Spinal cord (tissue), 9 donors: ENCODE measurements at regions not wholly inside any gene's neighbourhood (a gene's known extent, or its start where the extent isn't known, plus 50 kb on each side); places are given as distances from the start of the nearest gene placed in this dataset.

Experiments used
- DNase-seq, 6 donors: peaks; one replicate each; pipeline versions ENCODE4 v3.0.0 to v3.0.0-alpha.2; 2013 to 2015; ENCODE audit warnings: low spot score in 6 of 6, low read depth in 4 of 6
- H3K27ac ChIP-seq: one replicate; pipeline ENCODE4 v1.5.1; 2013; ENCODE audit warnings: low read depth, low read length, control low read depth
- H3K27me3 ChIP-seq: one replicate; pipeline ENCODE4 v1.6.1; 2013; ENCODE audit warnings: low read length; ENCODE audit not compliant: control insufficient read depth, insufficient read depth
- H3K36me3 ChIP-seq: one replicate; pipeline ENCODE4 v1.6.1; 2013; ENCODE audit warnings: low read length; ENCODE audit not compliant: control insufficient read depth, insufficient read depth
- H3K4me1 ChIP-seq: one replicate; pipeline ENCODE4 v1.6.1; 2013; ENCODE audit warnings: low read length; ENCODE audit not compliant: control insufficient read depth, insufficient read depth
- H3K4me3 ChIP-seq: one replicate; pipeline ENCODE4 v1.5.1; 2013; ENCODE audit warnings: low read depth, low read length, control low read depth
- H3K9me3 ChIP-seq: one replicate; pipeline ENCODE4 v1.6.1; 2013; ENCODE audit warnings: low read length; ENCODE audit not compliant: control insufficient read depth, insufficient read depth
- WGBS: methylation state at CpG from one replicate; pipeline ENCODE4 v1.1.5; 2013; ENCODE audit warnings: missing lambda C conversion rate; ENCODE audit not compliant: insufficient coverage; 5-methylcytosine and 5-hydroxymethylcytosine counted together
- donor health status: healthy.

GRCh38 chr10:120282421-120282820, 174.6 kb upstream of the PLPP4 start:
- no peaks in the 10 kb centered on the region for H3K36me3 ChIP-seq
- no peak overlapping the region for H3K27ac ChIP-seq
- no peak overlapping the region for H3K4me3 ChIP-seq
- WGBS = 90% methylated on average over 6 of the region's 8 CpGs
- H3K4me1 ChIP-seq = no peaks in the 10 kb centered on the region
- H3K27me3 ChIP-seq = no peaks in the 10 kb centered on the region
- DNase-seq = no peak
- no peaks in the 10 kb centered on the region for H3K9me3 ChIP-seq

GRCh38 chr10:120282846-120283492, 174.1 kb upstream of the PLPP4 start:
- H3K4me3 ChIP-seq = no peak overlapping the region
- H3K4me1 ChIP-seq = no peaks in the 10 kb centered on the region
- peak in 1 of 6 donors; percentile 32 for DNase-seq
- no peaks in the 10 kb centered on the region for H3K27me3 ChIP-seq
- WGBS = 69% methylated on average over 4 of the region's 6 CpGs
- H3K27ac ChIP-seq = no peak overlapping the region
- H3K36me3 ChIP-seq = no peaks in the 10 kb centered on the region
- H3K9me3 ChIP-seq = no peaks in the 10 kb centered on the region

- no peak for DNase-seq
- Histone ChIP-seq H3K9me3 (no peaks in the 10 kb centered on the region), H3K4me1 (no peaks in the 10 kb centered on the region), H3K27me3 (no peaks in the 10 kb centered on the region), H3K36me3 (no peaks in the 10 kb centered on the region), H3K4me3 (no peak overlapping the region), H3K27ac (no peak overlapping the region)
- 91% methylated on average over 3 of the region's 6 CpGs for WGBS
Observed at GRCh38 chr10:120285408-120285807, 171.6 kb upstream of the PLPP4 start.

- 95% methylated on average over 3 of the region's 3 CpGs for WGBS
Observed at GRCh38 chr10:120286280-120286679, 170.7 kb upstream of the PLPP4 start.

GRCh38 chr10:120300513-120300912, 156.5 kb upstream of the PLPP4 start:
- no peak overlapping the region for H3K27ac ChIP-seq
- H3K27me3 ChIP-seq = no peaks in the 10 kb centered on the region
- no peaks in the 10 kb centered on the region for H3K9me3 ChIP-seq
- WGBS = 100% methylated on average over 2 of the region's 5 CpGs
- H3K36me3 ChIP-seq = no peaks in the 10 kb centered on the region
- H3K4me1 ChIP-seq = no peaks in the 10 kb centered on the region
- no peak for DNase-seq
- no peak overlapping the region for H3K4me3 ChIP-seq

More at GRCh38 chr10:120286280-120286679, 170.7 kb upstream of the PLPP4 start:
- Histone ChIP-seq H3K9me3 (no peaks in the 10 kb centered on the region), H3K4me1 (no peaks in the 10 kb centered on the region), H3K27me3 (no peaks in the 10 kb centered on the region), H3K27ac (no peak overlapping the region), H3K4me3 (no peak overlapping the region), H3K36me3 (no peaks in the 10 kb centered on the region)
- DNase-seq = no peak

GRCh38 chr10:120308589-120308988, 148.4 kb upstream of the PLPP4 start:
- Histone ChIP-seq H3K4me1 (no peaks in the 10 kb centered on the region), H3K27ac (no peak overlapping the region), H3K4me3 (no peak overlapping the region), H3K27me3 (no peaks in the 10 kb centered on the region), H3K9me3 (no peaks in the 10 kb centered on the region), H3K36me3 (no peaks in the 10 kb centered on the region)
- 67% methylated on average over 3 of the region's 3 CpGs for WGBS
- peak in 1 of 6 donors; percentile 65 for DNase-seq

GRCh38 chr10:120313715-120314114, 143.3 kb upstream of the PLPP4 start:
- Histone ChIP-seq H3K27ac (no peak overlapping the region), H3K4me3 (no peak overlapping the region), H3K36me3 (no peaks in the 10 kb centered on the region), H3K9me3 (no peaks in the 10 kb centered on the region), H3K27me3 (no peaks in the 10 kb centered on the region), H3K4me1 (no peaks in the 10 kb centered on the region)
- no peak for DNase-seq
- no CpG with 5 or more reads among the region's 2 CpGs for WGBS

GRCh38 chr10:120314442-120314841, 142.6 kb upstream of the PLPP4 start:
- H3K4me1 ChIP-seq = no peaks in the 10 kb centered on the region
- no CpG with 5 or more reads among the region's 1 CpG for WGBS
- H3K9me3 ChIP-seq = no peaks in the 10 kb centered on the region
- no peak overlapping the region for H3K4me3 ChIP-seq
- no peaks in the 10 kb centered on the region for H3K36me3 ChIP-seq
- no peaks in the 10 kb centered on the region for H3K27me3 ChIP-seq
- H3K27ac ChIP-seq = no peak overlapping the region
- no peak for DNase-seq

- Histone ChIP-seq H3K9me3 (no peaks in the 10 kb centered on the region), H3K4me3 (no peak overlapping the region), H3K4me1 (no peaks in the 10 kb centered on the region), H3K27me3 (no peaks in the 10 kb centered on the region), H3K27ac (no peak overlapping the region), H3K36me3 (no peaks in the 10 kb centered on the region)
- 90% methylated on average over 3 of the region's 3 CpGs for WGBS
- DNase-seq = no peak
Observed at GRCh38 chr10:120318862-120319261, 138.2 kb upstream of the PLPP4 start.

GRCh38 chr10:120327675-120328074, 129.4 kb upstream of the PLPP4 start:
- DNase-seq = peak in 1 of 6 donors; percentile 21
- WGBS = 44% methylated on average over 1 of the region's 3 CpGs
- H3K27ac ChIP-seq = no peak overlapping the region
- H3K9me3 ChIP-seq = no peaks in the 10 kb centered on the region
- H3K36me3 ChIP-seq = no peaks in the 10 kb centered on the region
- no peak overlapping the region for H3K4me3 ChIP-seq
- no peaks in the 10 kb centered on the region for H3K4me1 ChIP-seq
- no peaks in the 10 kb centered on the region for H3K27me3 ChIP-seq
